Fibroblast of skin of right quadriceps (primary cell): ENCODE measurements at regions not wholly inside any gene's neighbourhood (a gene's known extent, or its start where the extent isn't known, plus 50 kb on each side); places are given as distances from the start of the nearest gene placed in this dataset.
"Not testable (repeated sequence)": the region's sequence is repeated elsewhere in the genome, so short reads cannot be mapped to it uniquely, and the experiment has no call there.

ENCODE experiments used
- DNase-seq: peaks from one replicate; pipeline ENCODE4 v3.0.0-alpha.2; 2013

DNA sequence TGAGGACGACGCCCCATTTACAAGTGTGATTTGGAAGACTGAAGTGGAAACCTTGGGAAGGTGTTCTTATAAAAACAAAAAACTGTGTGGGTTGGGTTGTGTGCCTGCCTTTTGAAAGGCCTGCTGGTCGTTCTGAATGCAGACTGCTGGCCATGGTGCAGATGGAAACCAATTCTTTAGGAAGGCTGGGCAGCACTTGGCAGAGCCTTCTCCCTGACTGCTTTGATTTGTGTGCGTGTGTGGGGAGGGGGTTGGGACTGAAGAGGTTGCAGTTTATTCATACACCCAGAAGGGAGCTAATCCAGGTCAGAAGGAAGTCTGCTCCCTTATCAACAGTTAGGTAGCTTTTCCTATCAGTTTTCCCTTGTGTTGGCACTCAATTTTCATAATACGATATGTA, 288.7 kb downstream of the SOX2 start:
- no peak for DNase-seq

DNA sequence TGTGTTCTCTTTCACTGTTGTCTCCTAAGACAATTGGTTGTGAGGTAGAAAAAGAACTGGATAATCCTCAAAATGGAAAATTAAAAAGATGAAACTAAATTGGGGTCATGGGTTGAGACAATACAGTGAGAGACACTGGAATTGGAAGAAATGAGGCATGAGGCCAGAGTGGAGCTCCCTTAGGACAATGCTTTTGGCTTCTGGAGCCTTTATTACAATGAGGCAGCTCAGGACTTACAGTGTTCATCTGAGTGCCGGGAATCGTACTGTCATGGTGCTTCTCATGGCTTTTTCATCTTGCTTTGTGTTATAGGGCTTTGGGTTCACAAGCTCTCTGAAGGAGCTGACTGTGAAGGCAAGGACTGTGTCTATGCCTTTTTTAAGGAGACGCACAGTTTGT, 293.5 kb downstream of the SOX2 start:
- DNase-seq: no peak

GRCh38 chr3:182005701-182006100, 294.0 kb downstream of the SOX2 start:
- no peak for DNase-seq

- no peak for DNase-seq
These were observed 294.7 kb downstream of the SOX2 start for GRCh38 chr3:182006431-182006830.

GRCh38 chr3:182007441-182007840, 295.7 kb downstream of the SOX2 start:
- DNase-seq: no peak

DNA sequence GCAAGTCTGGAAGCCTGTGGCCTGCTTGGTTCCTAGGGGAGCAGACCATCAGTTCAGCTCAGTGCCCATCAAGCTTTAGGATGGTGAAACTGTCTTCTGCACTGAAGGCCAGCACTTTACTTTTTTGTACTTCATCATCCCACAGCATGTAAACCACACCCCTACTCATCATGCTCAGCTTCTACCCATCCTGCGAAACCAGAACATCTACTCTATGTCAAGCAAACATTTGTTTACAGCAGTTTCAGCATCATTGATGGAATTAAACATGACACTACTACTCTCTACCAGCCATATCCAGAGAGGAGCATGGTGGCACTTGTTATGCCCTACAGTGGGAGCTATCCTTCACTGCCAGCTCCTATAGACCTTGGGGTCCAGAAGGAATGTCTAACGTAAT, 306.6 kb downstream of the SOX2 start:
- DNase-seq: no peak

GRCh38 chr3:182019926-182020325, 308.2 kb downstream of the SOX2 start:
- no peak for DNase-seq

DNA sequence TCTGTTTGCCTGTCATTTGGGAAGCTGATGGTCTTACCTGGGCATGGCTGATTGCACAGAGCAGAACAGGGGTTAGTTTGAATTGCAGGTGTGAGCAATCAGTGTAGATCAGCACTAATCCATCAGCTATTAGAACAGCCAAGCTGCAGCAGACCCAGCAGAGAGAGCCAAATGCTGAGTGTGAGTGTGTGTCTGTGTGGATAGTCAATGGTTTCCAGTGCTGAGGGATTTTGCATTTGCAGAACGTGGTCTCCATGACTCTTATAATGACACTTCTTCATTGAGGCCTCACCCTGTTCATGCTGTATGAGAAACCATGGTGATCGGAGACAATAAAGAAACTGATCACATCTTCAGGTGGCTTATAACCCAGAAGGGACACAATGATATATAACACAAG, 312.1 kb downstream of the SOX2 start:
- no peak for DNase-seq

DNA sequence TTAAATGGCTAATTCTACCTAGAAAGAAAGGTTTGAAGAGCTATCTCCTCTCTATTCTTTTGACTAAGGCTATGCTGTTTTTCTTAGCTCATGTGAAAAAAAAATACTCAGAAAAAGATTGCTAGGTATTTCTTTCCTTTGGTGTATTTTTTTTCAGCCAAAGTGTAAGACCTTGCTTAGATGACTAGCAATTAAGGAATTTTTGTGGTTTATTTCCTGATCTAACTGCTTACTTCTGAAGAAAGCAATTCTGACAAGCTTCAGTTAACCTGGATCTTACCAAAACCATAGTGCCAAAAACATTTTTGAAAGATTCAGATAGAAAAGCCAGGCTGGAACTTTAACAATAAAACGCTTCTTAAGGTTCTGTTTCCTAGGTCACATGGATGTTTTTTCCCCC, 315.6 kb downstream of the SOX2 start:
- no peak for DNase-seq

GRCh38 chr3:182028081-182028480, 316.4 kb downstream of the SOX2 start:
- DNase-seq: no peak

DNA sequence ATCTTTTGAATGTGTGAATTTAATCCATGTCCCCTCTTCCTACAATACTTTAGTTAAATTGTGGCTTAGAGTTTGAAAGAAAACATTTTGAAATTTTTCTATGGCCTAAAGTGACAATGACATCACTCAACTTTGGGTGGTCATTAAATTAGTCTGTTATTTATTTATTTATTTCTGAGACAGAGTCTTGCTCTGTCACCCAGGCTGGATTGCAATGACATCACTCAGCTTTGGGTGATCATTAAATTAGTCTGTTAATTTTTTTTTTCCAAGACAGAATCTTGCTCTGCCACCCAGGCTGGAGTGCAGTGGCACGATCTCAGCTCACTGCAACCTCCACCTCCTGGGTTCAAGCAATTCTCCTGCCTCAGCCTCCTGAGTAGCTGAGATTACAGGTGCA, 322.5 kb downstream of the SOX2 start:
- not testable (repeated sequence) for DNase-seq

DNA sequence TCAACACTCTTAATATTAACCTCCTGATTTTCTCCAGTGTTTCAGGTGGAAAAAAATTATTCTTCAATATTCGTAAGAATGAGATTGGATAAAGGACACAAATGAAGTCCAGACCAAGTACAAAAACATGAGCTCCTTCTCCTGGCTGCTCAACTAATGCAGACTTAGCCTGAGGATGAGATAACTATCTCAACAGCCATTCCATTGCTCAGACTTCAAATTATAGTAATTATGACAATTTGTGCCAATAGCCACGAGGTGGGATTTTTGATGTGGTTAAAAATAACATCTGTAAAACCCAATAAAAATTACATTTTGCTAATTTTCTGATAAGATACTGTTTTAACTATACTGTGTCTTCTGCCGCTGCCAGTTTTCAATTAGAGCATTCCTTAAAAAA, 323.6 kb downstream of the SOX2 start:
- DNase-seq: no peak

DNA sequence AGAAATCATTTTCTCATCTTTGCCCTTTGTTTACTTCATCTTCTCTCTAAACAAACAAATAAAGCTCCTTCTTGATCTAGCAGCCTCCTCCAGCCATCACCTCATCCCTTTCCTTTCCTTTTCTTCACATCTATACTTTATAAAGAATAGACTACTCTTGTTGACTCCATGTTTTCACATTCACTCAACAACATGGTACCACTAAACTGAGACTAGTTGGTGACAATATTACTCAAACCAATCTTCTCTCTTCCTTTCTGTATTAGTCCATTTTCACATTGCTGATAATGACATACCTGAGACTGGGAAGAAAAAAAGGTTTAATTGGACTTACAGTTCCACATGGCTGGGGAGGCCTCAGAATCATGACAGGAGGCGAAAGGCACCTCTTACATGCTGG, 324.7 kb downstream of the SOX2 start:
- no peak for DNase-seq

DNA sequence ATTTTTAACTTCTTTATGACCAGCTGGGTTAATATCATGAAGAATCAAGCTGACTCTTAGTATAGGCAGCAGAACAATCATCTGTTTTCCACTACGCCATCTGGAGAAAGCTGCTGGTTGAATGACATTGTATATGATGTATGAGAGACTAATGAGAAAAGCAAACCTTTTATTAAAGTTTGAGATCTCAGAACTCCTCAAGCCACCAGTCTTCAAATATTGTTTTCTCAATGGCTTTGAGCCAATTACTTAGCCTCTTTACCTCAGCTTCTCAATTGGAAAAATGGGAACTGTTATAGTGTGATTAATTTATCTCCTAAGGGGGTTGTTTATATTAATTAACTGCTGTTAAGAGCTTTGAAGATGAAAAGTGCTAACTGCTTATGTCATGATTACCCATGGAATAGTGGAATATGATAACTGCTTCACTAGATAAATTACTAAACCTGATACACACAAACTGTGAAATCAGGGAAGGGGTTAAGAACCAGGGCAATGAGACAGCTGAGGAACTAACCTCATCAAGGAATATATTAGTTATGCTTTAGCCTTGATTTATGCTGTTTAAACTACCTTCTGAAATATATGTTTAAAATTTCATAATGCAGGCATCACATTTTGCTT, 330.1 kb downstream of the SOX2 start:
- no peak for DNase-seq

DNA sequence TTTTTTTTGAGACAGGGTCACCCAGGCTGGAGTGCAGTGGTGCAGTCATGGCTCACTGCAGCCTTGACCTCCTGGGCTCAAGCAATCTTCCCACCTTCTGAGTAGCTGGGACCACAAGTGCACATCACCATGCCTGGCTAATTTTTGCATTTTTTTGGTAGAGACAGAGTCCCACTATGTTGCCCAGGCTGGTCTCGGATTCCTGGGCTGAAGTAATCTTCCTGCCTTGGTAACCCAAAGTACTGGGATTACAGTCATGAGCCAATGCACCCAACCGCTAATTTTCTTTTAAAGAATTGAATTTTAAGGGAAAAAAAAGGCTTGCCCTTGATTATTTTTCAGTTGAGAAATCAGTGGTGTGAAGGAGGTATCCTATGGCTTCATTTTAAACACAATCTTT, 334.0 kb downstream of the SOX2 start:
- DNase-seq: no peak

- no peak for DNase-seq
These were observed 334.5 kb downstream of the SOX2 start for GRCh38 chr3:182046166-182046764.

DNA sequence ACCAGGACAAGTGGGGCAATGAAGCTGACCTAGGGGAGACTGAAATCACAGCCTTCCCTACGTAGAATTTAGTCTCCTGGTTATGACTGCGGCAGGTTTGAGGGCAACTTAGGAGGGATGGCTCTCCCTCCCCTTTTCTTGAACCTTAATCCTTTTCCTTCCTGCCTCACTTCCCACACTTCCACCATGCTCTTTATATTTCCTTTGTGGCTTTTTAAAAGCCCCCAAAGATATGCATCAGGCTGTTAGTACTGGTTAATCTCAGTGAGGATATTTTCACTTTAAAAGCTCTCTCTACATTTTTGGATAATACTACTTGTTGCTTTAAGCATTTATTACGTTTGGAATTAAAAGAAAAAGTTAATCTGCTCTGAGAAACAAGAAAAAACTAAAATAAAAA, 339.2 kb downstream of the SOX2 start:
- no peak for DNase-seq

GRCh38 chr3:182052332-182052731, 340.6 kb downstream of the SOX2 start:
- DNase-seq: no peak

DNA sequence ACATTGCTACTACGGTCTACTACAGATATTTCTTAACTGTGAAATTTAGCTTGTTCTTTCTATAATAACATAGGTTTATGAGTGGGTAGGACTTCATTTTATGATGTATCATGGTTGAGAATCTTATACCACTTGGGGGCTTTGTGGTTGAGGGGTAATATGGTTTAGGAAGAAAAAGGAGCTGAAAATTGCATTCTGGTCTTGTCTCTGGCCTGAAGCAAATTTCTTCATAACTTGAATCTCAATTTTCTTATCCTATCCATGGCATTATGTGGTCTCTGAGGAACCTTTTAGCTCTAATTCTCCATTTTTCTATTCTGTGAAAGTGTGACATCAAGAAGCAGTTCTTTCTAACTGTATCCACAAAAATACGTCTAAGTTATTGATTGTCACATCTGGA, 341.0 kb downstream of the SOX2 start:
- no peak for DNase-seq

DNA sequence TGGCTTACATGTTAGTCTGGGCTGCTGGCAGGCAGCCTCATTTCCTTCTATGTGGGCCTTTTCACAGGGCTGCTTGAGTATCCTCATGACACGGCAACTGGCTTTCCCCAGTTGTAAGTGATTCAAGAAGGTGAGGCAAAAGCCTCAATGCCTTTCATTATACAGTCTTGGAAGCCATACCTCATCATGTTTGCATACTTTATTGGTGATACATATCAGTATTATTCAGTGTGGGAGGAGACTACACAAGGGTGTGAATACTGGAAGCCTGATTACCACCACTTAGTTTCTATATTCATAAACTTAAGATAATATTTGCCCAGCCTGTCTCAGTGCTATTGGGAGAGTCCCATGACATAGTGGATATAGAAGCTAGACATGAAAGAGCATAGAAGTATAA, 346.8 kb downstream of the SOX2 start:
- DNase-seq: no peak

DNA sequence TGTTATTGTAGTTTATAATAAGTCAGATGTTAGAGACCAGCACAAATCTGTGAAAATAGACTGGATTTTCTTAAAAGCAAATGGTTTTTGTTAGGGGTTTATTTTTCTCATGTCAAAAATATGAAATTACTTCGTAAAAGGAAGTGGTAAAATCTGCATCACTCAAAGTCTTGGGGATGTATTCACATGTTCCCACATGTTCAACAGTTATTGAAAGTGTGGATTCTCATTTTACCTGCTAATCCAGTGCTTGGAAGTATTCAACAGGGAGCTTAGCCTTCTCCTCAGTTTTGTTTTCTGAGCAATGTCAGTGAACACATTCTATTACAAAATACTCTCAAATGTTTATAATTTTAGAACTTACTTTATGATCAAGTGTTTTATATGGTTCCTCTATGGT, 352.0 kb downstream of the SOX2 start:
- no peak for DNase-seq

DNA sequence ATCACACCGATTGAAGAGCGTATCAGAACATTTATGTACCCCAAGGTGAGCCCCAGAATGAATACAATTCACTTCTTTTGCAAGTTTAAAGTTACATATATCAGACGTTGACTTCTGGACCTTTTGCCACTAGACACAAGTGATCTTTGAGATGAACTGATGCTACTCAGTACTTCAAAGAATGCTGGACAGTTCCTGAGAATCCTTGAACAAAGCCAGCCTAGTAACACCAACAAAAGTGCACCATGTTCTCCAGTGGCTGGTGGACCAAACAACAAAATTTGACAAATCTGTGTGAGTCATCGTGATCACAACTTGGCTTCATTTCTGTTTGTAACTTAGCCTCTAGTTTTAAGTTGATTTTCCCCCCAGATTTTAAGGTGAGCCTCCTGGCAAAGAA, 355.7 kb downstream of the SOX2 start:
- no peak for DNase-seq

DNA sequence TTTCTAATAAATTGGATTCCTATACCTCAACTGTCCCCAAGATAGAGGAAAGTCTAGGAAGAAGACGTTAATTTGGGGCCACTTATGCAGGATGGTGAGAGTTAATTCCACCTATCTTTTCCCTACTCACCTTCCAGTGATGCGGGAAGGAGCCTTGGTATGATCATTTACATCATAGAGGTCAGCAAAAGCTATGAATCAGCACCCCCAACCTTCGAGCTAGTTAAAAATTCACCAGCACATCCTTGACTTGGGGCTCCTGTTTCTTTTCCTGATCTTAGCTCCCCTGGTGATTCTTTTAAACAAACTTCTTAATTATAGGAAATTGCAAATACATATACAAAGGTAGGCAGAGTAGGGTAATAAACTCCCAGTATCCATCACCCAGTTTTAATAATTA, 366.6 kb downstream of the SOX2 start:
- DNase-seq: no peak

DNA sequence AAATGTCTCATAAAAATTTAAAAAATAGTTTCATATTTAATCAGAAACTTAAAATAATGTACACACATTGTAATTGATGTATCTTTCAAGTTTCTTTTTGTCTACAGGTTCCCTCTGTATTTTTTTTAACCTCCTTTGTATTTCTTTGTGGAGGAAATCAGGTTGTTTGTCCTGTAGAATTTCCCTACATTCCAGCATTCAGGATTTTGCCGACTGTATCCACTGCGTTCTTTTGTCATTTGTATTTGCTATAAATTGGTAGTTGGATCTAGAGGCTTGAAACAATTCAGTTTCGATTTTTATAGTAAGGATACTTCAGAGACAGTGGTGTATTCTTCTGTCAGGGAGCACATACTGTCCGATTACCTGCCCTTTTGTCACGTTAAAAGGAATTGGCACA, 367.2 kb downstream of the SOX2 start:
- DNase-seq: no peak

GRCh38 chr3:182081096-182081495, 369.4 kb downstream of the SOX2 start:
- DNase-seq: no peak
